ENCODE measurements at regions not wholly inside any gene's neighbourhood (a gene's known extent, or its start where the extent isn't known, plus 50 kb on each side); places are given as distances from the start of the nearest gene placed in this dataset.

DNA sequence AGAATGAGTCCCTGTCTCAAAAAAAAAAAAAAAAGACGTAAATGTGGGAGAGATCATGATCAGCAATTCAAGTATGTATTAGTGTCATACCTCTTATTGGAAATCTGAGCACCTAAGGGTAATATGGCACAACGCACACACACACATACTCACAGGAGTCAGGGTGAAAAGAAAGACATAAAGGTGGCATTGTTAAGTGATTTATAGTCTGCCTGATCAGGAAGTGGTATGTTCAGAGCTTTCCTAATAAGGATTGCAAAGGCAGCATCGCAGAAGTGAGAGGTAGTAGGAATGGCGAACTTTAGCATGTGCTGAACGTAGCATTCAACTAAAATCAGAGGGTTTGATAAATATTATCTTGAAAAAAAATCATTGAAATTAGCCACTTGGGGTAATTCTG is 854.3 kb downstream of the METTL15 start:
- no peaks in the 10 kb centered on the region for H3K27me3 ChIP-seq (ENCODE audit: low read length)
- H4K20me1 ChIP-seq (ENCODE audit: low read depth, low read length) = no peaks in the 10 kb centered on the region
- TF ChIP-seq, protein P1, sequence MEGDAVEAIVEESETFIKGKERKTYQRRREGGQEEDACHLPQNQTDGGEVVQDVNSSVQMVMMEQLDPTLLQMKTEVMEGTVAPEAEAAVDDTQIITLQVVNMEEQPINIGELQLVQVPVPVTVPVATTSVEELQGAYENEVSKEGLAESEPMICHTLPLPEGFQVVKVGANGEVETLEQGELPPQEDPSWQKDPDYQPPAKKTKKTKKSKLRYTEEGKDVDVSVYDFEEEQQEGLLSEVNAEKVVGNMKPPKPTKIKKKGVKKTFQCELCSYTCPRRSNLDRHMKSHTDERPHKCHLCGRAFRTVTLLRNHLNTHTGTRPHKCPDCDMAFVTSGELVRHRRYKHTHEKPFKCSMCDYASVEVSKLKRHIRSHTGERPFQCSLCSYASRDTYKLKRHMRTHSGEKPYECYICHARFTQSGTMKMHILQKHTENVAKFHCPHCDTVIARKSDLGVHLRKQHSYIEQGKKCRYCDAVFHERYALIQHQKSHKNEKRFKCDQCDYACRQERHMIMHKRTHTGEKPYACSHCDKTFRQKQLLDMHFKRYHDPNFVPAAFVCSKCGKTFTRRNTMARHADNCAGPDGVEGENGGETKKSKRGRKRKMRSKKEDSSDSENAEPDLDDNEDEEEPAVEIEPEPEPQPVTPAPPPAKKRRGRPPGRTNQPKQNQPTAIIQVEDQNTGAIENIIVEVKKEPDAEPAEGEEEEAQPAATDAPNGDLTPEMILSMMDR (IDR thresholded peaks at IDR 0.05; ENCODE audit: insufficient read depth, low read length, poor library complexity, severe bottlenecking) = no peak
- TF ChIP-seq EZH2phosphoT487 (conservative IDR thresholded peaks at IDR 0.05; ENCODE audit: low read length) = no peak
- no peak overlapping the region for H3K4me3 ChIP-seq (ENCODE audit: insufficient read depth, low read length, poor library complexity, severe bottlenecking)
- no peaks in the 10 kb centered on the region for H3K9me3 ChIP-seq (ENCODE audit: insufficient read depth, low read length)
- no peaks in the 10 kb centered on the region for H3F3A ChIP-seq (ENCODE audit: insufficient read depth)
- H3K36me3 ChIP-seq (ENCODE audit: low read length) = no peaks in the 10 kb centered on the region
- H3K27ac ChIP-seq (ENCODE audit: low read depth, low read length) = no peak overlapping the region
- H3K9me2 ChIP-seq (replicated peaks; ENCODE audit: insufficient read depth, low read length) = no peaks in the 10 kb centered on the region
- H3K79me2 ChIP-seq (ENCODE audit: insufficient read depth, low read length) = no peaks in the 10 kb centered on the region
- H2AFZ ChIP-seq (ENCODE audit: low read depth, low read length, severe bottlenecking) = no peak overlapping the region
- H3K4me2 ChIP-seq (ENCODE audit: low read depth, low read length, poor library complexity, severe bottlenecking) = no peak overlapping the region
- no peak overlapping the region for H3K9ac ChIP-seq (ENCODE audit: low read length)

GRCh38 chr11:28961726-28962125 is 853.5 kb downstream of the METTL15 start:
- no peaks in the 10 kb centered on the region for H3K36me3 ChIP-seq (ENCODE audit: low read length)
- H3F3A ChIP-seq (ENCODE audit: insufficient read depth) = no peaks in the 10 kb centered on the region
- H2AFZ ChIP-seq (ENCODE audit: low read depth, low read length, severe bottlenecking) = no peak overlapping the region
- no peak for TF ChIP-seq EZH2phosphoT487 (conservative IDR thresholded peaks at IDR 0.05; ENCODE audit: low read length)
- TF ChIP-seq, protein P1 (IDR thresholded peaks at IDR 0.05; ENCODE audit: insufficient read depth, low read length, poor library complexity, severe bottlenecking) = no peak
- H3K27me3 ChIP-seq (ENCODE audit: low read length) = no peaks in the 10 kb centered on the region
- H3K9ac ChIP-seq (ENCODE audit: low read length) = no peak overlapping the region
- H3K79me2 ChIP-seq (ENCODE audit: insufficient read depth, low read length) = no peaks in the 10 kb centered on the region
- no peak overlapping the region for H3K4me3 ChIP-seq (ENCODE audit: insufficient read depth, low read length, poor library complexity, severe bottlenecking)
- no peaks in the 10 kb centered on the region for H4K20me1 ChIP-seq (ENCODE audit: low read depth, low read length)
- H3K27ac ChIP-seq (ENCODE audit: low read depth, low read length) = no peak overlapping the region
- H3K9me2 ChIP-seq (replicated peaks; ENCODE audit: insufficient read depth, low read length) = no peaks in the 10 kb centered on the region
- no peak overlapping the region for H3K4me2 ChIP-seq (ENCODE audit: low read depth, low read length, poor library complexity, severe bottlenecking)
- no peaks in the 10 kb centered on the region for H3K9me3 ChIP-seq (ENCODE audit: insufficient read depth, low read length)

DNA sequence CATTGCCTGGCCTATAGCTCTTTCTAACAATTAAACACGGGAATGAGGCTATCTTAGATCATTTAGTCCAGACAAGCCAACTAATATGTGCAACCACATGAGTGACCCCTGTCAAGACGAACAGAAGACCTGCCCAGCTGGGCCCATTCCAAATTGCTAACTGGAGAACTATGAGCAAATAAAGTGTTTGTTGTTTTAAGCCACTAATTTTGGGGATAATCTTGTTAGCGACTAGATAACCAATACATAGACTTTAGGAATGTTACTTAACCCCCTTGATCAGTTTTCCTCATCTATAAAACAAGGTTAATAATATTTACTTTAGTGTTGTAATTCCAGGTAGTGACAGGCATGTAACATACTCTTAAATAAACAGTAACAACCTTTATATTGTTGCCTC is 848.3 kb downstream of the METTL15 start:
- Histone ChIP-seq H3K4me3 (ENCODE audit: insufficient read depth, low read length, poor library complexity, severe bottlenecking) (no peak overlapping the region), H3K36me3 (ENCODE audit: low read length) (no peaks in the 10 kb centered on the region), H3K27me3 (ENCODE audit: low read length) (no peaks in the 10 kb centered on the region), H3K9me2 (replicated peaks; ENCODE audit: insufficient read depth, low read length) (no peaks in the 10 kb centered on the region), H4K20me1 (ENCODE audit: low read depth, low read length) (no peaks in the 10 kb centered on the region), H3K79me2 (ENCODE audit: insufficient read depth, low read length) (no peaks in the 10 kb centered on the region), H3K9ac (ENCODE audit: low read length) (no peak overlapping the region), H3F3A (ENCODE audit: insufficient read depth) (no peaks in the 10 kb centered on the region), H3K27ac (ENCODE audit: low read depth, low read length) (no peak overlapping the region), H2AFZ (ENCODE audit: low read depth, low read length, severe bottlenecking) (no peak overlapping the region), H3K4me2 (ENCODE audit: low read depth, low read length, poor library complexity, severe bottlenecking) (no peak overlapping the region), H3K9me3 (ENCODE audit: insufficient read depth, low read length) (no peaks in the 10 kb centered on the region)
- TF ChIP-seq, protein P1 (IDR thresholded peaks at IDR 0.05; ENCODE audit: insufficient read depth, low read length, poor library complexity, severe bottlenecking) = no peak
- no peak for TF ChIP-seq EZH2phosphoT487 (conservative IDR thresholded peaks at IDR 0.05; ENCODE audit: low read length)

All from SU-DHL-6 (cell line).